Activated CD4-positive, alpha-beta memory T cell treated with anti-CD3 and anti-CD28 coated beads for 36 hours (primary cell): ENCODE measurements at regions not wholly inside any gene's neighbourhood (a gene's known extent, or its start where the extent isn't known, plus 50 kb on each side); places are given as distances from the start of the nearest gene placed in this dataset.
"Not testable (repeated sequence)": the region's sequence is repeated elsewhere in the genome, so short reads cannot be mapped to it uniquely, and the experiment has no call there.

Experiments
- CTCF ChIA-PET: fragments of 350-600 bp; sonication (Branson Sonifier 250); formaldehyde crosslinking; loops from one replicate; lab custom pipeline; 2021; ENCODE audit warnings: antibody characterized with exemption, inconsistent platforms; lab: Charles Lee
- POLR2A ChIA-PET: fragments of 350-600 bp; sonication (Branson Sonifier 250); formaldehyde crosslinking; loops from one replicate; lab custom pipeline; 2021; ENCODE audit warnings: antibody characterized with exemption; lab: Charles Lee
- DNase-seq: peaks from one replicate; pipeline ENCODE4 v3.0.0-alpha.2; 2020
- H3K27ac Mint-ChIP-seq: one replicate; pipeline ENCODE4 v1.8.0; 2021; ENCODE audit warnings: mixed read lengths
- H3K27me3 Mint-ChIP-seq: one replicate; pipeline ENCODE4 v1.8.0; 2021; ENCODE audit warnings: mixed read lengths
- H3K36me3 Mint-ChIP-seq: one replicate; pipeline ENCODE4 v1.8.0; 2021; ENCODE audit warnings: mixed read lengths
- H3K4me1 Mint-ChIP-seq: one replicate; pipeline ENCODE4 v1.8.0; 2021; ENCODE audit warnings: low read depth, mixed read lengths
- H3K4me3 Mint-ChIP-seq: one replicate; pipeline ENCODE4 v1.8.0; 2021; ENCODE audit warnings: mild to moderate bottlenecking, mixed read lengths
- H3K9me3 Mint-ChIP-seq: one replicate; pipeline ENCODE4 v1.8.0; 2021; ENCODE audit warnings: mixed read lengths
- intact Hi-C: fragments of 100-400 bp; cut with micrococcal nuclease; formaldehyde crosslinking; loops from one replicate; pipeline ENCODE4 v1.15.1; 2023

- H3K36me3 Mint-ChIP-seq, H3K27ac Mint-ChIP-seq, H3K4me3 Mint-ChIP-seq, H3K27me3 Mint-ChIP-seq, intact Hi-C loops, DNase-seq, POLR2A ChIA-PET, H3K9me3 Mint-ChIP-seq, CTCF ChIA-PET: not testable (repeated sequence)
- peaks cover 15% of the 10 kb centered on the region for H3K4me1 Mint-ChIP-seq
Measured at GRCh38 chr15:44833761-44834160, 97.4 kb downstream of the TRIM69 start.

- H3K4me3 Mint-ChIP-seq, H3K27ac Mint-ChIP-seq, CTCF ChIA-PET, H3K9me3 Mint-ChIP-seq, H3K36me3 Mint-ChIP-seq, DNase-seq, H3K27me3 Mint-ChIP-seq, POLR2A ChIA-PET, intact Hi-C loops: not testable (repeated sequence)
- H3K4me1 Mint-ChIP-seq, result peaks cover 22% of the 10 kb centered on the region
Measured at GRCh38 chr15:44835082-44835481, 98.8 kb downstream of the TRIM69 start.

- CTCF ChIA-PET, result no interaction called here
- H3K4me1 Mint-ChIP-seq, result peaks cover 16% of the 10 kb centered on the region
- H3K27me3 Mint-ChIP-seq, result no peaks in the 10 kb centered on the region
- intact Hi-C loops, result no loop called here
- H3K4me3 Mint-ChIP-seq, result no peak overlapping the region
- DNase-seq, result no peak
- POLR2A ChIA-PET, result no interaction called here
- H3K27ac Mint-ChIP-seq, result no peak overlapping the region
- H3K9me3 Mint-ChIP-seq, result no peaks in the 10 kb centered on the region
- H3K36me3 Mint-ChIP-seq, result no peaks in the 10 kb centered on the region
Measured at GRCh38 chr15:44836094-44836493, 99.8 kb downstream of the TRIM69 start.

GRCh38 chr15:44838929-44839328 lies 102.6 kb downstream of the TRIM69 start:
- H3K4me3 Mint-ChIP-seq, intact Hi-C loops, H3K27me3 Mint-ChIP-seq, H3K4me1 Mint-ChIP-seq, CTCF ChIA-PET, DNase-seq, H3K36me3 Mint-ChIP-seq, POLR2A ChIA-PET, H3K9me3 Mint-ChIP-seq, H3K27ac Mint-ChIP-seq: not testable (repeated sequence)

- H3K27me3 Mint-ChIP-seq, DNase-seq, H3K4me1 Mint-ChIP-seq, H3K9me3 Mint-ChIP-seq, intact Hi-C loops, H3K4me3 Mint-ChIP-seq, H3K36me3 Mint-ChIP-seq, POLR2A ChIA-PET, H3K27ac Mint-ChIP-seq: not testable (repeated sequence)
- CTCF ChIA-PET, result interaction anchor here (0.5 kb wide), 1 partner anchor 363 kb away, joined by 3 read pairs; no protein-coding TSS in a partner anchor
Measured at GRCh38 chr15:44841762-44842161, 105.4 kb downstream of the TRIM69 start.

- POLR2A ChIA-PET, H3K9me3 Mint-ChIP-seq, H3K27me3 Mint-ChIP-seq, CTCF ChIA-PET, H3K36me3 Mint-ChIP-seq, H3K27ac Mint-ChIP-seq, intact Hi-C loops, DNase-seq, H3K4me1 Mint-ChIP-seq, H3K4me3 Mint-ChIP-seq: not testable (repeated sequence)
Measured at GRCh38 chr15:44842883-44843282, 106.6 kb downstream of the TRIM69 start.

- CTCF ChIA-PET, POLR2A ChIA-PET, DNase-seq, H3K4me1 Mint-ChIP-seq, H3K36me3 Mint-ChIP-seq, H3K4me3 Mint-ChIP-seq, intact Hi-C loops, H3K9me3 Mint-ChIP-seq, H3K27ac Mint-ChIP-seq, H3K27me3 Mint-ChIP-seq: not testable (repeated sequence)
Measured at GRCh38 chr15:44844936-44845335, 108.6 kb downstream of the TRIM69 start.

GRCh38 chr15:44846156-44846555 lies 109.8 kb downstream of the TRIM69 start:
- DNase-seq, H3K4me1 Mint-ChIP-seq, H3K27me3 Mint-ChIP-seq, intact Hi-C loops, H3K4me3 Mint-ChIP-seq, H3K36me3 Mint-ChIP-seq, POLR2A ChIA-PET, H3K27ac Mint-ChIP-seq, CTCF ChIA-PET, H3K9me3 Mint-ChIP-seq: not testable (repeated sequence)

GRCh38 chr15:44847555-44847954 lies 108.9 kb upstream of the TERB2 start:
- H3K4me1 Mint-ChIP-seq, H3K36me3 Mint-ChIP-seq, DNase-seq, intact Hi-C loops, H3K27ac Mint-ChIP-seq, H3K9me3 Mint-ChIP-seq, H3K27me3 Mint-ChIP-seq, CTCF ChIA-PET, H3K4me3 Mint-ChIP-seq: not testable (repeated sequence)
- POLR2A ChIA-PET, result interaction anchor here (0.6 kb wide), 1 partner anchor 50 kb away, joined by 4 read pairs; no protein-coding TSS in a partner anchor

GRCh38 chr15:44848859-44849258 lies 107.6 kb upstream of the TERB2 start:
- DNase-seq, intact Hi-C loops, POLR2A ChIA-PET, H3K9me3 Mint-ChIP-seq, H3K36me3 Mint-ChIP-seq, H3K4me1 Mint-ChIP-seq, CTCF ChIA-PET, H3K4me3 Mint-ChIP-seq, H3K27ac Mint-ChIP-seq, H3K27me3 Mint-ChIP-seq: not testable (repeated sequence)

- CTCF ChIA-PET, H3K9me3 Mint-ChIP-seq, H3K4me1 Mint-ChIP-seq, H3K4me3 Mint-ChIP-seq, H3K27me3 Mint-ChIP-seq, DNase-seq, H3K36me3 Mint-ChIP-seq, H3K27ac Mint-ChIP-seq, POLR2A ChIA-PET: not testable (repeated sequence)
- intact Hi-C loops, result loop anchor here (5.0 kb wide), 2 partner anchors 172 to 187 kb away; partner anchors contain the start of gene SORD
Measured at GRCh38 chr15:44849701-44850403, 106.6 kb upstream of the TERB2 start.

- H3K27ac Mint-ChIP-seq, H3K9me3 Mint-ChIP-seq, H3K4me1 Mint-ChIP-seq, POLR2A ChIA-PET, H3K27me3 Mint-ChIP-seq, H3K36me3 Mint-ChIP-seq, H3K4me3 Mint-ChIP-seq: not testable (repeated sequence)
- CTCF ChIA-PET, result interaction anchor here (0.6 to 3.9 kb wide), 30 partner anchors 9 to 276 kb away, joined by 3 to 53 read pairs (median 4); partner anchors contain the start of gene TRIM69
- intact Hi-C loops, result loop anchor here (2.0 to 5.0 kb wide), 3 partner anchors 69 to 184 kb away; partner anchors contain the start of gene SORD
- DNase-seq, result peak; percentile 82
Measured at GRCh38 chr15:44853304-44853950, 103.1 kb upstream of the TERB2 start.
